HCT116 (cell line): ENCODE measurements at regions not wholly inside any gene's neighbourhood (a gene's known extent, or its start where the extent isn't known, plus 50 kb on each side); places are given as distances from the start of the nearest gene placed in this dataset.

Experiments
- ATAC-seq: fragments of 200-7000 bp; cut with Tn5 transposase; 2 replicates; pipeline ENCODE4 v1.9.1; 2020; ENCODE audit warnings: mild to moderate bottlenecking, moderate library complexity
- BruUV-seq: library from RNA; stranded (reverse); fragments of 400-500 nt; replicated peaks from 2 replicates; lab custom pipeline; 2021; lab: Mats Ljungman, UMichigan
- CTCF ChIA-PET: fragments of 300-600 bp; sonication (Branson Sonifier 250); formaldehyde crosslinking; loops from one replicate; lab custom pipeline; 2021; ENCODE audit warnings: antibody characterized with exemption; lab: Charles Lee
- POLR2A ChIA-PET: fragments of 300-600, 350-600 bp; sonication (Branson Sonifier 250); formaldehyde crosslinking; loops from one replicate; lab custom pipeline; 2021; ENCODE audit warnings: antibody characterized with exemption; lab: Charles Lee
- RAD21 ChIA-PET, 2 experiments: fragments of 300-600 bp; sonication (Branson Sonifier 250); formaldehyde crosslinking; loops; one replicate each; lab custom pipeline; 2023; ENCODE audit warnings: low total read pairs in 2 of 2; ENCODE audit not compliant: uncharacterized antibody in 2 of 2, unreplicated experiment in 2 of 2, low non-redundant PET in 1 of 2; lab: Charles Lee
- DNase-seq: peaks from one replicate; pipeline ENCODE4 v3.0.0-alpha.2; 2010; ENCODE audit warnings: low read depth, low spot score
- H2AFZ ChIP-seq: fragments of 200-600 bp; shearing (Covaris generic), sonication (generic); 2 replicates; pipeline ENCODE4 v1.6.1; 2017; ENCODE audit warnings: low read depth, mixed run types, mixed read lengths, antibody characterized with exemption, low read length; ENCODE audit not compliant: poor library complexity, severe bottlenecking
- H3K27ac ChIP-seq: 2 replicates; pipeline ENCODE4 v1.5.1; 2012; ENCODE audit warnings: low read depth, low read length
- H3K27me3 ChIP-seq: fragments of 200-600 bp; sonication (generic); 2 replicates; pipeline ENCODE4 v1.6.1; 2016; ENCODE audit warnings: mixed run types, low read length, mixed read lengths; ENCODE audit not compliant: insufficient read depth
- H3K36me3 ChIP-seq, 2 experiments: fragments of 200-500 bp in 1 of 2; fragments of 200-600 bp in 1 of 2; sonication (Bioruptor generic) in 1 of 2; sonication (generic) in 1 of 2; 2 replicates each; pipeline versions ENCODE4 v1.5.1 to v1.6.1; 2014 to 2016; ENCODE audit warnings: low read length in 2 of 2, inconsistent platforms in 1 of 2, mixed read lengths in 1 of 2, mixed run types in 1 of 2; ENCODE audit not compliant: insufficient read depth in 2 of 2, control insufficient read depth in 1 of 2
- H3K4me1 ChIP-seq, 2 experiments: fragments of 200-600 bp in 1 of 2; sonication (generic) in 1 of 2; 2 replicates each; pipeline versions ENCODE4 v1.5.1 to v1.6.1; 2012 to 2017; ENCODE audit warnings: low read length in 2 of 2, inconsistent platforms in 1 of 2, mild to moderate bottlenecking in 1 of 2, mixed read lengths in 1 of 2, mixed run types in 1 of 2, moderate library complexity in 1 of 2; ENCODE audit not compliant: insufficient read depth in 2 of 2, control insufficient read depth in 1 of 2
- H3K4me2 ChIP-seq: fragments of 200-600 bp; sonication (generic); 2 replicates; pipeline ENCODE4 v1.6.1; 2017; ENCODE audit warnings: mixed run types, low read length, mixed read lengths
- H3K4me3 ChIP-seq, 2 experiments: fragments of 200-600 bp in 1 of 2; sonication (generic) in 1 of 2; replicated peaks in 1 of 2; 2 replicates each; pipeline ENCODE4 v1.5.1; 2011 to 2016; ENCODE audit warnings: low read length in 2 of 2, control low read depth in 1 of 2, low read depth in 1 of 2, mild to moderate bottlenecking in 1 of 2, mixed read lengths in 1 of 2, mixed run types in 1 of 2
- H3K79me2 ChIP-seq: fragments of 200-600 bp; sonication (generic); 2 replicates; pipeline ENCODE4 v1.6.1; 2017; ENCODE audit warnings: mild to moderate bottlenecking, mixed run types, low read length, moderate library complexity, mixed read lengths; ENCODE audit not compliant: insufficient read depth
- H3K9ac ChIP-seq: fragments of 200-600 bp; sonication (generic); 2 replicates; pipeline ENCODE4 v1.6.1; 2016; ENCODE audit warnings: low read length, mixed read lengths
- H3K9me2 ChIP-seq: fragments of 200-600 bp; sonication (generic), shearing (Covaris generic); 2 replicates; pipeline ENCODE4 v1.6.1; 2017; ENCODE audit warnings: mixed run types, mild to moderate bottlenecking, moderate library complexity; ENCODE audit not compliant: insufficient read depth
- H3K9me3 ChIP-seq, 2 experiments: fragments of 200-500 bp in 1 of 2; fragments of 200-600 bp in 1 of 2; sonication (Bioruptor generic) in 1 of 2; sonication (generic) in 1 of 2; 2 replicates each; pipeline ENCODE4 v1.6.1; 2014 to 2017; ENCODE audit warnings: low read length in 2 of 2, mixed read lengths in 2 of 2, inconsistent platforms in 1 of 2, low read depth in 1 of 2, mild to moderate bottlenecking in 1 of 2, mixed run types in 1 of 2, moderate library complexity in 1 of 2; ENCODE audit not compliant: control insufficient read depth in 1 of 2, insufficient read depth in 1 of 2
- H4K20me1 ChIP-seq: fragments of 200-600 bp; sonication (generic), shearing (Covaris generic); 2 replicates; pipeline ENCODE4 v1.6.1; 2017; ENCODE audit warnings: mixed run types, mild to moderate bottlenecking, moderate library complexity; ENCODE audit not compliant: insufficient read depth
- CBX3 ChIP-seq: IDR thresholded peaks from 2 replicates; pipeline ENCODE4 v1.6.1; 2012; ENCODE audit warnings: low read depth
- ELF1 ChIP-seq: IDR thresholded peaks from 2 replicates; pipeline ENCODE4 v1.6.1; 2012; ENCODE audit warnings: low read depth, borderline replicate concordance
- EZH2 ChIP-seq: fragments of 200-600 bp; sonication (generic); IDR thresholded peaks from 2 replicates; pipeline ENCODE4 v1.6.1; 2017; ENCODE audit warnings: antibody characterized with exemption, mixed run types
- FOSL1 ChIP-seq: IDR thresholded peaks from 2 replicates; pipeline ENCODE4 v1.6.1; 2012; ENCODE audit warnings: low read depth
- JUND ChIP-seq: IDR thresholded peaks from 2 replicates; pipeline ENCODE4 v1.6.1; 2012
- SRF ChIP-seq: IDR thresholded peaks from 2 replicates; pipeline ENCODE4 v1.6.1; 2012; ENCODE audit warnings: low read depth
- TCF7L2 ChIP-seq: IDR thresholded peaks from 2 replicates; pipeline ENCODE4 v1.7.0; 2011; ENCODE audit warnings: borderline replicate concordance, inconsistent platforms; ENCODE audit not compliant: insufficient read depth, insufficient read length; ENCODE audit errors: extremely low read depth
- YY1 ChIP-seq: IDR thresholded peaks from 2 replicates; pipeline ENCODE4 v1.6.1; 2011; ENCODE audit warnings: low read length, low read depth, moderate library complexity, mild to moderate bottlenecking; ENCODE audit not compliant: insufficient replicate concordance; ENCODE audit errors: extremely low read depth
- ZFX ChIP-seq: fragments of 450-650 bp; IDR thresholded peaks from 2 replicates; pipeline ENCODE4 v1.6.1; 2017
- ZNF274 ChIP-seq: fragments of 200-500 bp; sonication (Bioruptor generic); IDR thresholded peaks from 2 replicates; pipeline ENCODE4 v1.6.1; 2014; ENCODE audit warnings: mild to moderate bottlenecking, low read depth, low read length, inconsistent platforms
- intact Hi-C: fragments of 100-400 bp; cut with micrococcal nuclease; formaldehyde crosslinking; loops from 2 replicates; pipeline ENCODE4 v1.10.0; 2022
- TF ChIP-seq, protein P1 (sequence below): IDR thresholded peaks from 2 replicates; pipeline ENCODE4 v1.6.1; 2011; ENCODE audit warnings: mild to moderate bottlenecking, low read length, moderate library complexity; ENCODE audit not compliant: insufficient replicate concordance; ENCODE audit errors: extremely low read depth
- TF ChIP-seq, protein P2 (sequence below): IDR thresholded peaks from 2 replicates; pipeline ENCODE4 v1.6.1; 2012
- TF ChIP-seq, protein P3 (sequence below): IDR thresholded peaks from 2 replicates; pipeline ENCODE4 v1.6.1; 2012
- TF ChIP-seq, protein P4 (sequence below), 3 experiments: fragments of 200-600 bp in 1 of 3; sonication (generic) in 1 of 3; IDR thresholded peaks in 2 of 3; conservative IDR thresholded peaks in 1 of 3; 2 replicates each; pipeline ENCODE4 v1.5.1; 2012 to 2017; ENCODE audit warnings: low read depth in 2 of 3, low read length in 2 of 3, antibody characterized with exemption in 1 of 3, borderline replicate concordance in 1 of 3, control low read depth in 1 of 3, mild to moderate bottlenecking in 1 of 3, mixed read lengths in 1 of 3, mixed run types in 1 of 3, moderate library complexity in 1 of 3; ENCODE audit not compliant: insufficient read depth in 1 of 3

DNA sequence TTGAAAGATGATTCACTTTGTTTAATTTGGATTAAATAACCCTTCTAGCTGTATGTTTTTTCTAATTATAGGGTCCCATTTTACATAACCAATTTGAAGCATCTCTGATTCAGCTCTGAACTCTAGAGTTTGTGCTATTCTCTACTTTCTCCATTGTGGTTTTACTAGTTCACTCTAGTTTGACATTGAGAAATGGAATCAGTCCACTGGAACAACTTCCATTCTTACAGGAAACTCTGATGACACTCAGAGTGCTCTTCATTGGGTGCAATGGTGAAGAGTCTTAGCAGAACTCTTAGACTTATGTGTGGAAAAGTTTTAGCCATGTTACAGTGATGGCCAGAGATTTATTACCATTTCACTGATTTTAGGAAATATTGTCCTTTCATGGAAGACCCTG is 140.7 kb downstream of the DYRK2 start:
- ChIA-PET POLR2A (no interaction called here), RAD21 (no interaction called here), CTCF (no interaction called here)
- Histone ChIP-seq H3K9me2 (no peaks in the 10 kb centered on the region), H3K9me3 (no peaks in the 10 kb centered on the region), H3K36me3 (no peaks in the 10 kb centered on the region), H3K79me2 (no peaks in the 10 kb centered on the region), H4K20me1 (no peaks in the 10 kb centered on the region), H3K27ac (no peak overlapping the region), H3K4me1 (no peaks in the 10 kb centered on the region), H2AFZ (no peak overlapping the region), H3K27me3 (no peaks in the 10 kb centered on the region), H3K9ac (no peak overlapping the region), H3K4me3 (no peak overlapping the region), H3K4me2 (no peak overlapping the region)
- BruUV-seq = no TSS peak
- intact Hi-C loops = no loop called here
- DNase-seq (no peak), ATAC-seq (no peak)
- TF ChIP-seq ZFX (no peak), YY1 (no peak), ZNF274 (no peak), CBX3 (no peak), JUND (no peak)
- TF ChIP-seq, protein P1, sequence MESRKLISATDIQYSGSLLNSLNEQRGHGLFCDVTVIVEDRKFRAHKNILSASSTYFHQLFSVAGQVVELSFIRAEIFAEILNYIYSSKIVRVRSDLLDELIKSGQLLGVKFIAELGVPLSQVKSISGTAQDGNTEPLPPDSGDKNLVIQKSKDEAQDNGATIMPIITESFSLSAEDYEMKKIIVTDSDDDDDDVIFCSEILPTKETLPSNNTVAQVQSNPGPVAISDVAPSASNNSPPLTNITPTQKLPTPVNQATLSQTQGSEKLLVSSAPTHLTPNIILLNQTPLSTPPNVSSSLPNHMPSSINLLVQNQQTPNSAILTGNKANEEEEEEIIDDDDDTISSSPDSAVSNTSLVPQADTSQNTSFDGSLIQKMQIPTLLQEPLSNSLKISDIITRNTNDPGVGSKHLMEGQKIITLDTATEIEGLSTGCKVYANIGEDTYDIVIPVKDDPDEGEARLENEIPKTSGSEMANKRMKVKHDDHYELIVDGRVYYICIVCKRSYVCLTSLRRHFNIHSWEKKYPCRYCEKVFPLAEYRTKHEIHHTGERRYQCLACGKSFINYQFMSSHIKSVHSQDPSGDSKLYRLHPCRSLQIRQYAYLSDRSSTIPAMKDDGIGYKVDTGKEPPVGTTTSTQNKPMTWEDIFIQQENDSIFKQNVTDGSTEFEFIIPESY = no peak
- TF ChIP-seq, protein P2, sequence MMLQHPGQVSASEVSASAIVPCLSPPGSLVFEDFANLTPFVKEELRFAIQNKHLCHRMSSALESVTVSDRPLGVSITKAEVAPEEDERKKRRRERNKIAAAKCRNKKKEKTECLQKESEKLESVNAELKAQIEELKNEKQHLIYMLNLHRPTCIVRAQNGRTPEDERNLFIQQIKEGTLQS = no peak

DNA sequence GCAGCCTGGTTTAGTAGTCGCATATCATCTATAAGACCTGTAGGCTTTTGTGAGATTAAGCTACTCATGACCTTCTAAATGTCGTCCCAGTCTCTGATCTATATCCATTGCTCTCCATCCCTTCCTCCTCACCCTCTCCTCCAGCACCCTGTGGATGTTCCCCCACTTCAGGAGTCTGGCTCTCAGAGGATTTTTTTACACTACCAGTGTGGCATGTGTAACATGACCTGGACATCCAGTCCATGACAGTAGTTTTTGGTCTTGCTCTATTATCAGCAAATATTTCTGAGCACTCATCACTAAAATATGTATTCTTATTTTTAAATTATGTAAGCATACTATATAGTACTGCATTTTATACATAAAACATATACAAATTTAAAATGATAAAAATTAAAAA is 142.1 kb downstream of the DYRK2 start:
- Histone ChIP-seq H3K27ac (no peak overlapping the region), H3K9ac (no peak overlapping the region), H3K36me3 (no peaks in the 10 kb centered on the region), H3K9me3 (no peaks in the 10 kb centered on the region), H3K4me2 (no peak overlapping the region), H3K4me1 (peaks cover 0 to 5% of the 10 kb centered on the region in 2 experiments; a peak in 1 of 4 replicates), H3K79me2 (no peaks in the 10 kb centered on the region), H3K4me3 (no peak overlapping the region), H4K20me1 (no peaks in the 10 kb centered on the region), H3K9me2 (no peaks in the 10 kb centered on the region), H2AFZ (no peak overlapping the region), H3K27me3 (no peaks in the 10 kb centered on the region)
- no peak for DNase-seq
- CTCF ChIA-PET = no interaction called here
- intact Hi-C loops = no loop called here
- BruUV-seq = no TSS peak
- POLR2A ChIA-PET = no interaction called here
- no peak for ATAC-seq
- RAD21 ChIA-PET = no interaction called here
- TF ChIP-seq EZH2 (no peak), ZFX (no peak), ELF1 (no peak), TCF7L2 (no peak), FOSL1 (no peak), ZNF274 (no peak), YY1 (no peak), SRF (no peak), CBX3 (no peak)
- TF ChIP-seq, protein P1 = no peak
- TF ChIP-seq, protein P3, sequence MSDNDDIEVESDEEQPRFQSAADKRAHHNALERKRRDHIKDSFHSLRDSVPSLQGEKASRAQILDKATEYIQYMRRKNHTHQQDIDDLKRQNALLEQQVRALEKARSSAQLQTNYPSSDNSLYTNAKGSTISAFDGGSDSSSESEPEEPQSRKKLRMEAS = no peak
- TF ChIP-seq, protein P4, sequence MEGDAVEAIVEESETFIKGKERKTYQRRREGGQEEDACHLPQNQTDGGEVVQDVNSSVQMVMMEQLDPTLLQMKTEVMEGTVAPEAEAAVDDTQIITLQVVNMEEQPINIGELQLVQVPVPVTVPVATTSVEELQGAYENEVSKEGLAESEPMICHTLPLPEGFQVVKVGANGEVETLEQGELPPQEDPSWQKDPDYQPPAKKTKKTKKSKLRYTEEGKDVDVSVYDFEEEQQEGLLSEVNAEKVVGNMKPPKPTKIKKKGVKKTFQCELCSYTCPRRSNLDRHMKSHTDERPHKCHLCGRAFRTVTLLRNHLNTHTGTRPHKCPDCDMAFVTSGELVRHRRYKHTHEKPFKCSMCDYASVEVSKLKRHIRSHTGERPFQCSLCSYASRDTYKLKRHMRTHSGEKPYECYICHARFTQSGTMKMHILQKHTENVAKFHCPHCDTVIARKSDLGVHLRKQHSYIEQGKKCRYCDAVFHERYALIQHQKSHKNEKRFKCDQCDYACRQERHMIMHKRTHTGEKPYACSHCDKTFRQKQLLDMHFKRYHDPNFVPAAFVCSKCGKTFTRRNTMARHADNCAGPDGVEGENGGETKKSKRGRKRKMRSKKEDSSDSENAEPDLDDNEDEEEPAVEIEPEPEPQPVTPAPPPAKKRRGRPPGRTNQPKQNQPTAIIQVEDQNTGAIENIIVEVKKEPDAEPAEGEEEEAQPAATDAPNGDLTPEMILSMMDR (IDR thresholded peaks at IDR 0.05 in 2 of 3, conservative IDR thresholded peaks at IDR 0.05 in 1 of 3; ENCODE audit: borderline replicate concordance in 1 of 3, insufficient read depth in 1 of 3, low read depth in 2 of 3, low read length in 2 of 3) = no peak
